ENCODE measurements at regions not wholly inside any gene's neighbourhood (a gene's known extent, or its start where the extent isn't known, plus 50 kb on each side); places are given as distances from the start of the nearest gene placed in this dataset.

GRCh38 chr12:91920741-91921140 lies 224.9 kb downstream of the BTG1 start:
- Mint-ChIP-seq H3K36me3 (ENCODE audit: insufficient read depth, unreplicated experiment) (no peaks in the 10 kb centered on the region), H3K9me3 (ENCODE audit: unreplicated experiment) (no peaks in the 10 kb centered on the region), H3K4me3 (ENCODE audit: unreplicated experiment) (no peak overlapping the region), H3K27ac (ENCODE audit: low read depth, unreplicated experiment) (no peak overlapping the region), H3K4me1 (ENCODE audit: insufficient read depth, unreplicated experiment) (no peaks in the 10 kb centered on the region), H3K27me3 (ENCODE audit: insufficient read depth, unreplicated experiment) (no peaks in the 10 kb centered on the region)
- POLR2A ChIA-PET = interaction anchor here (0.7 to 3.2 kb wide), 5 partner anchors 11 to 142 kb away, joined by 3 to 14 read pairs (median 3); no protein-coding TSS in a partner anchor
- no peak for TF ChIP-seq CTCF (IDR thresholded peaks at IDR 0.05; ENCODE audit: unreplicated experiment)
- CTCF ChIA-PET = interaction anchor here (0.5 to 2.3 kb wide), 2 partner anchors 11 to 211 kb away, joined by 3 to 11 read pairs; no protein-coding TSS in a partner anchor
- DNase-seq (ENCODE audit: unreplicated experiment) = no peak
- intact Hi-C loops (cut with micrococcal nuclease) = no loop called here
- BruUV-seq (replicated peaks) = no TSS peak

- Mint-ChIP-seq H3K27ac (ENCODE audit: low read depth, unreplicated experiment) (no peak overlapping the region), H3K27me3 (ENCODE audit: insufficient read depth, unreplicated experiment) (no peaks in the 10 kb centered on the region), H3K36me3 (ENCODE audit: insufficient read depth, unreplicated experiment) (no peaks in the 10 kb centered on the region), H3K4me1 (ENCODE audit: insufficient read depth, unreplicated experiment) (no peaks in the 10 kb centered on the region), H3K9me3 (ENCODE audit: unreplicated experiment) (no peaks in the 10 kb centered on the region), H3K4me3 (ENCODE audit: unreplicated experiment) (no peak overlapping the region)
- DNase-seq (ENCODE audit: unreplicated experiment) = peak; percentile 14
- ChIA-PET CTCF (interaction anchor here (0.5 to 2.3 kb wide), 2 partner anchors 12 to 211 kb away, joined by 3 to 11 read pairs; no protein-coding TSS in a partner anchor), POLR2A (interaction anchor here (0.7 to 3.2 kb wide), 5 partner anchors 11 to 141 kb away, joined by 3 to 14 read pairs (median 3); no protein-coding TSS in a partner anchor)
- no peak for TF ChIP-seq CTCF (IDR thresholded peaks at IDR 0.05; ENCODE audit: unreplicated experiment)
- no TSS peak for BruUV-seq (replicated peaks)
- intact Hi-C loops (cut with micrococcal nuclease) = no loop called here
Observed at GRCh38 chr12:91920276-91920675, 225.4 kb downstream of the BTG1 start.

- H3K27ac Mint-ChIP-seq (ENCODE audit: low read depth, unreplicated experiment) = no peak overlapping the region
- H3K27me3 Mint-ChIP-seq (ENCODE audit: insufficient read depth, unreplicated experiment) = no peaks in the 10 kb centered on the region
- no peaks in the 10 kb centered on the region for H3K9me3 Mint-ChIP-seq (ENCODE audit: unreplicated experiment)
- ChIA-PET POLR2A (interaction anchor here (1.6 kb wide), 2 partner anchors 12 to 28 kb away, joined by 3 to 4 read pairs; no protein-coding TSS in a partner anchor), CTCF (no interaction called here)
- H3K36me3 Mint-ChIP-seq (ENCODE audit: insufficient read depth, unreplicated experiment) = no peaks in the 10 kb centered on the region
- H3K4me3 Mint-ChIP-seq (ENCODE audit: unreplicated experiment) = no peak overlapping the region
- intact Hi-C loops (cut with micrococcal nuclease) = no loop called here
- no peaks in the 10 kb centered on the region for H3K4me1 Mint-ChIP-seq (ENCODE audit: insufficient read depth, unreplicated experiment)
- TF ChIP-seq CTCF (IDR thresholded peaks at IDR 0.05; ENCODE audit: unreplicated experiment) = no peak
- no TSS peak for BruUV-seq (replicated peaks)
- no peak for DNase-seq (ENCODE audit: unreplicated experiment)
Observed at GRCh38 chr12:91918431-91918830, 227.2 kb downstream of the BTG1 start.

- no TSS peak for BruUV-seq (replicated peaks)
- no peaks in the 10 kb centered on the region for H3K27me3 Mint-ChIP-seq (ENCODE audit: insufficient read depth, unreplicated experiment)
- H3K27ac Mint-ChIP-seq (ENCODE audit: low read depth, unreplicated experiment) = no peak overlapping the region
- DNase-seq (ENCODE audit: unreplicated experiment) = no peak
- H3K4me3 Mint-ChIP-seq (ENCODE audit: unreplicated experiment) = no peak overlapping the region
- intact Hi-C loops (cut with micrococcal nuclease) = no loop called here
- no peak for TF ChIP-seq CTCF (IDR thresholded peaks at IDR 0.05; ENCODE audit: unreplicated experiment)
- ChIA-PET POLR2A (interaction anchor here (0.6 kb wide), 1 partner anchor 95 kb away, joined by 3 read pairs; no protein-coding TSS in a partner anchor), CTCF (interaction anchor here (0.6 to 1.0 kb wide), 3 partner anchors 17 to 1059 kb away, joined by 3 to 4 read pairs (median 3); no protein-coding TSS in a partner anchor)
- H3K36me3 Mint-ChIP-seq (ENCODE audit: insufficient read depth, unreplicated experiment) = no peaks in the 10 kb centered on the region
- H3K9me3 Mint-ChIP-seq (ENCODE audit: unreplicated experiment) = no peaks in the 10 kb centered on the region
- H3K4me1 Mint-ChIP-seq (ENCODE audit: insufficient read depth, unreplicated experiment) = no peaks in the 10 kb centered on the region
Observed at GRCh38 chr12:91914701-91915100, 230.9 kb downstream of the BTG1 start.

Data from MCF 10A (cell line).